22Rv1 (cell line): ENCODE measurements at regions not wholly inside any gene's neighbourhood (a gene's known extent, or its start where the extent isn't known, plus 50 kb on each side); places are given as distances from the start of the nearest gene placed in this dataset.
A peak's percentile ranks its signal among the peaks of the same experiment; 100 is the strongest.

Experiments
- H3K27ac ChIP-seq: fragments of 450-650 bp; 2 replicates; pipeline ENCODE4 v1.5.1; 2017
- ZFX ChIP-seq: fragments of 450-650 bp; IDR thresholded peaks from 2 replicates; pipeline ENCODE4 v1.6.1; 2017; ENCODE audit warnings: antibody characterized with exemption, borderline replicate concordance
- TF ChIP-seq, protein P1 (sequence below): fragments of 450-650 bp; IDR thresholded peaks from 2 replicates; pipeline ENCODE4 v1.5.1; 2017; ENCODE audit warnings: mild to moderate bottlenecking

DNA sequence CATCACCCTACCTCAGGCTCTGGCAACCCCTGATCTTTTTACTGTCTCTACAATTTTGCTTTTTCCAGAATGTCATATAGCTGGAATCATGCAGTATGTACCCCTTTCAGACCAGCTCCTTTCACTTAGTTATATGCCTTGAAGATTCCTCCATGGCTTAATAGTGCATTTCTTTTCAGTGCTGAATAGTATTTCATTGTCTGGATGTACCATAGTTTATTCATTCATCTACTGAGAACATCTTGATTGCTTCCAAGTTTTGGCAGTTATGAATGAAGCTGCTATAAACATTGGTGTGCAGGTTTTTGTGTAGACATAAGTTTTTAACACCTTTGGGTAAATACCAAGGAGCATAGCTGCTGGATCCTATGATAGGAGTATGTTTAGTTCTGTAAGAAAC, 50.8 kb upstream of the ANP32A start:
- H3K27ac ChIP-seq, result no peak overlapping the region
- TF ChIP-seq ZFX, result no peak
- TF ChIP-seq, protein P1, sequence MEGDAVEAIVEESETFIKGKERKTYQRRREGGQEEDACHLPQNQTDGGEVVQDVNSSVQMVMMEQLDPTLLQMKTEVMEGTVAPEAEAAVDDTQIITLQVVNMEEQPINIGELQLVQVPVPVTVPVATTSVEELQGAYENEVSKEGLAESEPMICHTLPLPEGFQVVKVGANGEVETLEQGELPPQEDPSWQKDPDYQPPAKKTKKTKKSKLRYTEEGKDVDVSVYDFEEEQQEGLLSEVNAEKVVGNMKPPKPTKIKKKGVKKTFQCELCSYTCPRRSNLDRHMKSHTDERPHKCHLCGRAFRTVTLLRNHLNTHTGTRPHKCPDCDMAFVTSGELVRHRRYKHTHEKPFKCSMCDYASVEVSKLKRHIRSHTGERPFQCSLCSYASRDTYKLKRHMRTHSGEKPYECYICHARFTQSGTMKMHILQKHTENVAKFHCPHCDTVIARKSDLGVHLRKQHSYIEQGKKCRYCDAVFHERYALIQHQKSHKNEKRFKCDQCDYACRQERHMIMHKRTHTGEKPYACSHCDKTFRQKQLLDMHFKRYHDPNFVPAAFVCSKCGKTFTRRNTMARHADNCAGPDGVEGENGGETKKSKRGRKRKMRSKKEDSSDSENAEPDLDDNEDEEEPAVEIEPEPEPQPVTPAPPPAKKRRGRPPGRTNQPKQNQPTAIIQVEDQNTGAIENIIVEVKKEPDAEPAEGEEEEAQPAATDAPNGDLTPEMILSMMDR, result no peak

DNA sequence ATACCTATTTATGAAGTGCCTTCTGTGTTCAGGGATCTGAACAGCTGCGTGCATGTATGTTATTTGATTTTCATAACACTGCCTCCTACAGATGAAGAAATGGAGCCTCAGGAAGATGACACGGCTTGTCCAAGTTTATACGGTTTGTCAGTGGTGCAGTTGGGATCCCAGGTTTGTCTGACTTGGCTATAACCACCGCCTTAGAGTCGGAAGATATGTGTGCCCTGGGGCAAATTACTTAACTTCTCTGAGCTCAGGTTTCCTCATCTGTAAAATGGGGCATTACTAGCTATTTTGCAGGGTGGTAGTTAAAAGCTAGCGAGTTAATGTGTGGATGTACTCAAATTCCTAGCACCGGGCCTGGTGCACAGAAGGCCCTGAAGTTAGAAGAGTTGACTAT, 54.1 kb upstream of the ANP32A start:
- no peak for TF ChIP-seq ZFX
- TF ChIP-seq, protein P1, result no peak
- H3K27ac ChIP-seq, result no peak overlapping the region

DNA sequence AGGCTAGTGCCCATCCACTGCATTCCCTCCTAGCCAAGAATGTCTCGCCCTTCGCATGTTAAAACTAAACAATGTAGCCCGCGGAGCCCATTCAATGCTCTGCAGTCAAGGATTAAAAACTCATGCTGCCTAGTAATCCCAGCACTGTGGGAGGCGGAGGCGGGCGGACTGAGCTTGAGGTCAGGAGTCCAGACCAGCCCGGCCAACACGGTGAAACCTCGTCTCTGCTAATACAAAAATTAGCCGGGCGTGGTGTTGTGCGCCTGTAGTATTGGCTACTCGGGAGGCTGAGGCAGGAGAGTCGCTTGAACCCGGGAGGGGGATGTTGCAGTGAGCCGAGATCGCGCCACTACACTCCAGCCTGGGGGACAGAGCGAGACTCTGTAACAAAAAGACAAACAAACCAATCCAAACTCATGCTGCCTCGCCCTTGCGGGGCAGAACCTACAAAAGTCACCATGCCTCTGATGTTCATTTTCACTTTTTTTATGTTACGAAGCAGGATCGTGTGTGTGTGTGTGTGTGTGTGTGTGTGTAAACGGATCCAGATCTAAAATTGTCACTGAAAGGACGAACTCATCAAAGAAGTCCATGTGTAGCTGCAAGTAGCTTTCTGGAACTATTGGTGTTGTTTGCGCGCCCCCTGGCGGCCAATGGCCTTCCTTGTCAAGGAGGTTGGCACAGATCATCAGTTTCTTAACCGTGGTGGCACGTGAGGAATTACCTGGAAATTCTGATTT, 54.8 kb upstream of the SPESP1 start:
- no peak overlapping the region for H3K27ac ChIP-seq
- TF ChIP-seq, protein P1, result peak; percentile 81
- TF ChIP-seq ZFX, result no peak

DNA sequence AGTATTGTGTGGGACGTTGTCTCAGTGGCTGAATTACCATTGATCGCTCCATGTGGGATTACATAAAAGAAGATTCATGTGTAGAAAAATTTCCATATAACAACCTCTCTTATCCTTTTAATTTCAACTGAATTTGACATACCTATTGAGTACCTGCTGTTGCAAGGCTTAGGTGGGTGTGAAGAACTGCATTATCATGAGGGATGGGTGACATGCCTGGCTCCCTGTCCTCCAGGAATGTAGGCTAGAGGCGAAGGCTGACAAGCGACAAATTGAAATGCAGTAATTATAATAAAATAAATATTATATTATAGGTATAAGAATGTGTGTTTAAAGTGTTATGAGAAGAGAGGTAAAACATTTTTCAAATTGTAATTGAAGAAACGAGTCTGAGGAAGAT, 52.7 kb upstream of the SPESP1 start:
- H3K27ac ChIP-seq, result no peak overlapping the region
- TF ChIP-seq, protein P1, result no peak
- TF ChIP-seq ZFX, result no peak

DNA sequence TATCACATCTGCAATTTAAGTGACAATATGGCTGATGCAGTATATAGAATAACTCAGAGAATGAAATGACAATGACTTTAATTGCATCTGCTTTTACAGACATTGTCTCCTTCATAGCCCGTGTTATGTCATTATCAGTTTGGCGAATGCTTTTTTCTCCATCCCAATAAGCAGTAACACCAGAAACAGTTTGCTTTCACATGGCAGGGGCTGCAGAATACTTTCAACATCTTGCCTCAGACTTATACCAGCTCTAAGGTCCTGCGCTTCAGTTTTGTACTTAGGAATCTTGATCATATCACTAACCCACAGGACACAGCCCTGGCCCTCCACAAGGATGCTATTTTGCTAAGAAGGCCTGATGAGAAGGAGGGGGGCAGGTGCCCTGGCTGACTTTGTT, 49.9 kb upstream of the SPESP1 start:
- TF ChIP-seq ZFX, result no peak
- TF ChIP-seq, protein P1, result no peak

More for the DNA sequence above, 49.9 kb upstream of the SPESP1 start:
- H3K27ac ChIP-seq, result no peak overlapping the region
